HCT116 (cell line): ENCODE measurements at regions not wholly inside any gene's neighbourhood (a gene's known extent, or its start where the extent isn't known, plus 50 kb on each side); places are given as distances from the start of the nearest gene placed in this dataset.
"Not testable (repeated sequence)": the region's sequence is repeated elsewhere in the genome, so short reads cannot be mapped to it uniquely, and the experiment has no call there.

Source experiments
- ATAC-seq: fragments of 200-7000 bp; cut with Tn5 transposase; 2 replicates; pipeline ENCODE4 v1.9.1; 2020; ENCODE audit warnings: mild to moderate bottlenecking, moderate library complexity
- BruUV-seq: library from RNA; stranded (reverse); fragments of 400-500 nt; replicated peaks from 2 replicates; lab custom pipeline; 2021; lab: Mats Ljungman, UMichigan
- CTCF ChIA-PET: fragments of 300-600 bp; sonication (Branson Sonifier 250); formaldehyde crosslinking; loops from one replicate; lab custom pipeline; 2021; ENCODE audit warnings: antibody characterized with exemption; lab: Charles Lee
- POLR2A ChIA-PET: fragments of 300-600, 350-600 bp; sonication (Branson Sonifier 250); formaldehyde crosslinking; loops from one replicate; lab custom pipeline; 2021; ENCODE audit warnings: antibody characterized with exemption; lab: Charles Lee
- RAD21 ChIA-PET, 2 experiments: fragments of 300-600 bp; sonication (Branson Sonifier 250); formaldehyde crosslinking; loops; one replicate each; lab custom pipeline; 2023; ENCODE audit warnings: low total read pairs in 2 of 2; ENCODE audit not compliant: uncharacterized antibody in 2 of 2, unreplicated experiment in 2 of 2, low non-redundant PET in 1 of 2; lab: Charles Lee
- DNase-seq: peaks from one replicate; pipeline ENCODE4 v3.0.0-alpha.2; 2010; ENCODE audit warnings: low read depth, low spot score
- H2AFZ ChIP-seq: fragments of 200-600 bp; shearing (Covaris generic), sonication (generic); 2 replicates; pipeline ENCODE4 v1.6.1; 2017; ENCODE audit warnings: low read depth, mixed run types, mixed read lengths, antibody characterized with exemption, low read length; ENCODE audit not compliant: poor library complexity, severe bottlenecking
- H3K27ac ChIP-seq: 2 replicates; pipeline ENCODE4 v1.5.1; 2012; ENCODE audit warnings: low read depth, low read length
- H3K27me3 ChIP-seq: fragments of 200-600 bp; sonication (generic); 2 replicates; pipeline ENCODE4 v1.6.1; 2016; ENCODE audit warnings: mixed run types, low read length, mixed read lengths; ENCODE audit not compliant: insufficient read depth
- H3K36me3 ChIP-seq, 2 experiments: fragments of 200-500 bp in 1 of 2; fragments of 200-600 bp in 1 of 2; sonication (Bioruptor generic) in 1 of 2; sonication (generic) in 1 of 2; 2 replicates each; pipeline versions ENCODE4 v1.5.1 to v1.6.1; 2014 to 2016; ENCODE audit warnings: low read length in 2 of 2, inconsistent platforms in 1 of 2, mixed read lengths in 1 of 2, mixed run types in 1 of 2; ENCODE audit not compliant: insufficient read depth in 2 of 2, control insufficient read depth in 1 of 2
- H3K4me1 ChIP-seq, 2 experiments: fragments of 200-600 bp in 1 of 2; sonication (generic) in 1 of 2; 2 replicates each; pipeline versions ENCODE4 v1.5.1 to v1.6.1; 2012 to 2017; ENCODE audit warnings: low read length in 2 of 2, inconsistent platforms in 1 of 2, mild to moderate bottlenecking in 1 of 2, mixed read lengths in 1 of 2, mixed run types in 1 of 2, moderate library complexity in 1 of 2; ENCODE audit not compliant: insufficient read depth in 2 of 2, control insufficient read depth in 1 of 2
- H3K4me2 ChIP-seq: fragments of 200-600 bp; sonication (generic); 2 replicates; pipeline ENCODE4 v1.6.1; 2017; ENCODE audit warnings: mixed run types, low read length, mixed read lengths
- H3K4me3 ChIP-seq, 2 experiments: fragments of 200-600 bp in 1 of 2; sonication (generic) in 1 of 2; replicated peaks in 1 of 2; 2 replicates each; pipeline ENCODE4 v1.5.1; 2011 to 2016; ENCODE audit warnings: low read length in 2 of 2, control low read depth in 1 of 2, low read depth in 1 of 2, mild to moderate bottlenecking in 1 of 2, mixed read lengths in 1 of 2, mixed run types in 1 of 2
- H3K79me2 ChIP-seq: fragments of 200-600 bp; sonication (generic); 2 replicates; pipeline ENCODE4 v1.6.1; 2017; ENCODE audit warnings: mild to moderate bottlenecking, mixed run types, low read length, moderate library complexity, mixed read lengths; ENCODE audit not compliant: insufficient read depth
- H3K9ac ChIP-seq: fragments of 200-600 bp; sonication (generic); 2 replicates; pipeline ENCODE4 v1.6.1; 2016; ENCODE audit warnings: low read length, mixed read lengths
- H3K9me2 ChIP-seq: fragments of 200-600 bp; sonication (generic), shearing (Covaris generic); 2 replicates; pipeline ENCODE4 v1.6.1; 2017; ENCODE audit warnings: mixed run types, mild to moderate bottlenecking, moderate library complexity; ENCODE audit not compliant: insufficient read depth
- H3K9me3 ChIP-seq, 2 experiments: fragments of 200-500 bp in 1 of 2; fragments of 200-600 bp in 1 of 2; sonication (Bioruptor generic) in 1 of 2; sonication (generic) in 1 of 2; 2 replicates each; pipeline ENCODE4 v1.6.1; 2014 to 2017; ENCODE audit warnings: low read length in 2 of 2, mixed read lengths in 2 of 2, inconsistent platforms in 1 of 2, low read depth in 1 of 2, mild to moderate bottlenecking in 1 of 2, mixed run types in 1 of 2, moderate library complexity in 1 of 2; ENCODE audit not compliant: control insufficient read depth in 1 of 2, insufficient read depth in 1 of 2
- H4K20me1 ChIP-seq: fragments of 200-600 bp; sonication (generic), shearing (Covaris generic); 2 replicates; pipeline ENCODE4 v1.6.1; 2017; ENCODE audit warnings: mixed run types, mild to moderate bottlenecking, moderate library complexity; ENCODE audit not compliant: insufficient read depth
- CBX3 ChIP-seq: IDR thresholded peaks from 2 replicates; pipeline ENCODE4 v1.6.1; 2012; ENCODE audit warnings: low read depth
- EZH2phosphoT487 ChIP-seq: fragments of 200-600 bp; IDR thresholded peaks from 2 replicates; pipeline ENCODE4 v1.6.1; 2018; ENCODE audit warnings: antibody characterized with exemption, borderline replicate concordance
- POLR2A ChIP-seq: IDR thresholded peaks from 2 replicates; pipeline ENCODE4 v1.7.0; 2011; ENCODE audit warnings: borderline replicate concordance; ENCODE audit not compliant: insufficient read depth, insufficient read length; ENCODE audit errors: extremely low read depth
- SIN3A ChIP-seq: IDR thresholded peaks from 2 replicates; pipeline ENCODE4 v1.6.1; 2012; ENCODE audit warnings: low read depth
- ZNF274 ChIP-seq: fragments of 200-500 bp; sonication (Bioruptor generic); IDR thresholded peaks from 2 replicates; pipeline ENCODE4 v1.6.1; 2014; ENCODE audit warnings: mild to moderate bottlenecking, low read depth, low read length, inconsistent platforms
- intact Hi-C: fragments of 100-400 bp; cut with micrococcal nuclease; formaldehyde crosslinking; loops from 2 replicates; pipeline ENCODE4 v1.10.0; 2022
- TF ChIP-seq, protein P1 (sequence below): IDR thresholded peaks from 2 replicates; pipeline ENCODE4 v1.6.1; 2012

DNA sequence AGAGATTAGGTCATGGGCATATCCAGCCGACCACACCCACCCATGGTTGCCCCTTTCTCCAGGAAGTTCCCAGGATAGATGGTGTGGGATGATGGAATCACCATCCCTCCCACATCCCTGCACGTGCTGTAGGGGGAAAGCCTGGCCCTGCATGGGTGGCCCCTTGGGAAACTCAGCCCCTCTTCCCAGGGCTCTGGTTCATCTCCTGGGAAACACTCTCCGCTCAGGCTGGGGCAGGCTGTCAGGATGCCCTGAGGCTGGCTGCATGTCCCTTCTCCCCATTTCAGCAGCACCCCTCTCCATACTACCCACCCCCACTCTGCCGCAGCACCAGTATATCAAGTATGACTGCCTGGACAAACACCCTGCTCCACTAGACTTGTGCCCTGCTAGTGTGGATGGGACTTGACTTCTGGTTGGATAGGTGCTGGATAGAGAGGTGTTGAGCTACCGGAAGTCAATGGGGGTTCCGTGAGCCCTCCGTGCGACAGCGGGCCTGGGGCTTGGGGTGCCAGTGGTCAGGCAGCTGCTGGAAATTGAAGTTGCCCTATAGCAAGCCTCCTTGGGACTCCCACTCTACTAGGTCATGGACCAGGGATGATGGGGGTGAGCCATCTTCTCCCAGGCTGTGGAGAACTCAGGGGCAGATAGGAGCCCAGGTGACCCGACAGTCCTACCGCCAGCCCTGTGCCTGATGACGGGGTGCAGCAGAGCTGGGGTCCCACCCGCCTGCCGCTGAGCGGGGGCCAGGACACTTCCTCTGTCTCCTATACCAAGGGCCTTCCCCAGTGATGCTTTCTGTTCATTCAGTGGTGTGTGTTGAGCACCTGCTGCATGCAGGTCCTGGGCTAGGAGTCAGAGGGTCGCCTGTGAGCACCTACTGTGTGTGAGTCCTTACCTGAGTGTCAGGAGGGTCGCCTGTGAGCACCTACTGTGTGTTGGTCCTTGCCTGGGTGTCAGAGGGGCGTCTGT lies 69.4 kb upstream of the COL5A1 start:
- intact Hi-C loops = no loop called here
- ATAC-seq (peak; percentile 60), DNase-seq (no peak)
- H3K4me1 ChIP-seq = no peaks in the 10 kb centered on the region
- no peak overlapping the region for H2AFZ ChIP-seq
- H3K4me2 ChIP-seq = no peak overlapping the region
- RAD21 ChIA-PET = no interaction called here
- no peak overlapping the region for H3K9ac ChIP-seq
- H3K27me3 ChIP-seq = peaks cover 13% of the 10 kb centered on the region; the same call in 1 of the 2 replicates
- TF ChIP-seq ZNF274 (no peak), SIN3A (no peak), CBX3 (no peak), POLR2A (no peak), EZH2phosphoT487 (no peak)
- TF ChIP-seq, protein P1, sequence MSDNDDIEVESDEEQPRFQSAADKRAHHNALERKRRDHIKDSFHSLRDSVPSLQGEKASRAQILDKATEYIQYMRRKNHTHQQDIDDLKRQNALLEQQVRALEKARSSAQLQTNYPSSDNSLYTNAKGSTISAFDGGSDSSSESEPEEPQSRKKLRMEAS = no peak
- no TSS peak for BruUV-seq
- H3K79me2 ChIP-seq = no peaks in the 10 kb centered on the region
- POLR2A ChIA-PET = no interaction called here
- H4K20me1 ChIP-seq = no peaks in the 10 kb centered on the region
- CTCF ChIA-PET = no interaction called here
- no peaks in the 10 kb centered on the region for H3K9me2 ChIP-seq
- H3K4me3 ChIP-seq = no peak overlapping the region
- H3K27ac ChIP-seq = no peak overlapping the region
- H3K9me3 ChIP-seq = no peaks in the 10 kb centered on the region
- H3K36me3 ChIP-seq = no peaks in the 10 kb centered on the region

DNA sequence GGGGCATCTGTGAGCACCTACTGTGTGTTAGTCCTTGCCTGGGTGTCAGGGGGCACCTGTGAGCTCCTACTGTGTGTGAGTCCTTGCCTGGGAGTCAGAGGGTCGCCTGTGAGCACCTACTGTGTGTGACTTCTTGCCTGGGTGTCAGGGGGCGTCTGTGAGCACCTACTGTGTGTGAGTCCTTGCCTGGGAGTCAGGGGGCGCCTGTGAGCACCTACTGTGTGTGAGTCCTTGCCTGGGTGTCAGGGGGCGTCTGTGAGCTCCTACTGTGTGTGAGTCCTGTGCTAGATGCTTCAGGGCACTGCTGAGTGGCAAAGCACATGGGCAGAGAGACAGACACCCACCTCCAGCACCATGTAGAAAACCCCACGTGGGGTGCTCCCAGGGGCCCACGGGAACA lies 66.9 kb upstream of the COL5A1 start:
- not testable (repeated sequence) for H2AFZ ChIP-seq, H3K36me3 ChIP-seq

More for the DNA sequence above, 66.9 kb upstream of the COL5A1 start:
- intact Hi-C loops, POLR2A ChIA-PET, BruUV-seq, H3K4me3 ChIP-seq, ATAC-seq, H3K9ac ChIP-seq, DNase-seq, CTCF ChIA-PET, H3K27ac ChIP-seq, H4K20me1 ChIP-seq, RAD21 ChIA-PET, H3K4me1 ChIP-seq, H3K9me3 ChIP-seq, H3K9me2 ChIP-seq, H3K79me2 ChIP-seq, H3K4me2 ChIP-seq: not testable (repeated sequence)
- H3K27me3 ChIP-seq = peaks cover 21% of the 10 kb centered on the region
